ENCODE measurements at regions not wholly inside any gene's neighbourhood (a gene's known extent, or its start where the extent isn't known, plus 50 kb on each side); places are given as distances from the start of the nearest gene placed in this dataset.
A peak's percentile ranks its signal among the peaks of the same experiment; 100 is the strongest.

DNA sequence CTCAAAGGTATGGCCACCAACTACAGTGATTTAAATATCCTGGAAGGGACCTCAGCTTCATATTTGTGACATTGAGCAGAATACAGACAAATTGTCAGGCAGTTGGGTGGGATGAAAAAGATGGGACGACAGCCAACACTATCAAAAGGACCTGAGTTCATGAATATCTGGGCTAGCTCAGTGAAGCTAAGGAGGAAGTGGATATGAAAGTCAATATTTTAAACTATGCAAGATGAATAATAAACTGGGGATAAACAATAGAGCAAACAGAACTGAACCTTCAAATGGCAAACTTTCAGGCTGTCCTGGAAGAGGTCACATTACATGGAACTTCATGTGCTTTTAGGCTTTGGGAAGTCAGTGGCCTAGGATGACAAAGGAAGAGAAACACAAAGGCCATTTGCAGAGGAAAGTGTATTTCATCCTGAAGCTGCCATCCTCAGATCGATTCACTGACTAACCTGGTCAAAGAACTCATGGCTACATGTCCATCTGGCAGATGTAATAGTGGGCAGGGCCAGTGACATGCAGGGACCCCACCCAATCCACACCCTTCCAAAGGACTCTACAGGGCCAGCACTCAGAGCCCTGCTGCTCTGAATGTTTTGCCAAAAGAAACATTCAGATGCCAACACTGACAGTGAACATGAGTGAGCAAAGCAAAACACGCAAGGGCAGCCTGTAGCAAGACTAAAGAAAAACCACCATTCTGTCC, 175.7 kb downstream of the ETAA1 start:
- TF ChIP-seq HOXB13 (CRISPR knock-in tag; IDR thresholded peaks at IDR 0.05; ENCODE audit: low read depth) (no peak), MAX (IDR thresholded peaks at IDR 0.05) (0 out of 2 replicates have a peak, but pooled peaks have one; percentile 5)
- peak in 1 of 2 experiments; percentile 54 for DNase-seq (ENCODE audit: low read depth in 1 of 2, low spot score in 1 of 2)
- H3K4me1 ChIP-seq = peaks cover 35% of the 10 kb centered on the region
- ATAC-seq = peak in 1 of 2 experiments; percentile 55; a peak in 3 of 6 replicates
- peaks cover 14% of the 10 kb centered on the region for H3K9me3 ChIP-seq
- H3K4me3 ChIP-seq = no peak overlapping the region
- FAIRE-seq = no peak
- peak overlapping the region; percentile 61 for H3K4me2 ChIP-seq
- POLR2A ChIA-PET = no interaction called here
- CTCF ChIA-PET = interaction anchor here (1.2 to 1.5 kb wide), 2 partner anchors 12 to 78 kb away, joined by 3 to 5 read pairs; no protein-coding TSS in a partner anchor
- peak overlapping the region; percentile 74 to 80 for H3K27ac ChIP-seq
- 10% methylated on average over 3 of the region's 3 CpGs for WGBS (ENCODE audit: missing lambda C conversion rate)

- H3K4me3 ChIP-seq = no peak overlapping the region
- 0 out of 3 replicates have a peak overlapping the region, but pooled peaks have one; percentile 8 for H3K4me2 ChIP-seq
- TF ChIP-seq PBX3 (IDR thresholded peaks at IDR 0.05) = no peak
- TF ChIP-seq FOSL2 (IDR thresholded peaks at IDR 0.05) = 0 out of 2 replicates have a peak, but pooled peaks have one; percentile 14
- peak; percentile 27; the same call in 1 of the 2 replicates for TF ChIP-seq FOSL2 (CRISPR knock-in tag; IDR thresholded peaks at IDR 0.05)
- CTCF ChIA-PET = interaction anchor here (1.2 to 1.5 kb wide), 2 partner anchors 8 to 77 kb away, joined by 3 to 5 read pairs; no protein-coding TSS in a partner anchor
- no peak for ATAC-seq
- WGBS (ENCODE audit: missing lambda C conversion rate) = 43% methylated on average over 2 of the region's 2 CpGs
- peak in 1 of 2 experiments; percentile 8 for DNase-seq (ENCODE audit: low read depth in 1 of 2, low spot score in 1 of 2)
- POLR2A ChIA-PET = no interaction called here
- peak; percentile 36 for FAIRE-seq
- H3K4me1 ChIP-seq = peaks cover 35% of the 10 kb centered on the region
- peak overlapping the region; percentile 74 to 80; a peak in 5 of 6 replicates for H3K27ac ChIP-seq
- H3K9me3 ChIP-seq = peaks cover 16% of the 10 kb centered on the region
Measured at GRCh38 chr2:67574230-67574629, 177.1 kb downstream of the ETAA1 start.

DNA sequence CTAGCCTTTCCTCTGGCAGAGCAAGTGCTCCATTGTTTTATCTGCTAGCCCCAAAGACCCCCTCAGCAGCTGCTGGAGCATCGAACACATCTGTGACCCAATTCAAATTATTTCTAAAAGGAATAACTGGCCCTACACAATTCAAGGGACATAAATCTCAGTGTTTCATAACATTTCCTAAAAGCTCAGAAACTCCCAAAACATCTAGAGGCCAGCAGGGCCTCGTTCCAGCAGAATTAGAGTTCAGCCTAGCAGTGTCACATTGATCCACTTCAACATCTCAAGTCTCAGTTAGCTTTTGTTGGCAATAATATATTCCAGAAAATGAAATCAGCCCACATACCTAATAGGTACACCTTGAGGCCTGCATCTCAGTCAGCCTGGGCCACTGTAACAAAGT, 179.1 kb downstream of the ETAA1 start:
- H3K4me2 ChIP-seq = no peak overlapping the region
- DNase-seq (ENCODE audit: low read depth in 1 of 2, low spot score in 1 of 2) = no peak
- peaks cover 11% of the 10 kb centered on the region for H3K9me3 ChIP-seq
- ATAC-seq = no peak
- ChIA-PET CTCF (interaction anchor here (1.6 kb wide), 1 partner anchor 14 kb away, joined by 3 read pairs; no protein-coding TSS in a partner anchor), POLR2A (no interaction called here)
- peaks cover 34% of the 10 kb centered on the region for H3K4me1 ChIP-seq
- H3K27ac ChIP-seq = no peak overlapping the region; a peak in 1 of 6 replicates
- TF ChIP-seq HMGXB4 (CRISPR knock-in tag; IDR thresholded peaks at IDR 0.05; ENCODE audit: borderline replicate concordance) = no peak
- TF ChIP-seq CHD4 (IDR thresholded peaks at IDR 0.05; ENCODE audit: borderline replicate concordance) = no peak
- no peak for TF ChIP-seq ZC3H11A (IDR thresholded peaks at IDR 0.05)
- no peak for TF ChIP-seq ZNF302 (CRISPR knock-in tag; IDR thresholded peaks at IDR 0.05)
- TF ChIP-seq ZFP36 (IDR thresholded peaks at IDR 0.05; ENCODE audit: borderline replicate concordance, partially characterized antibody) = no peak
- TF ChIP-seq KDM5A (IDR thresholded peaks at IDR 0.05) = no peak
- TF ChIP-seq HOXB13 (CRISPR knock-in tag; IDR thresholded peaks at IDR 0.05; ENCODE audit: low read depth) = no peak
- no peak for TF ChIP-seq EHMT2 (IDR thresholded peaks at IDR 0.05; ENCODE audit: low read depth)
- TF ChIP-seq RNF2 (IDR thresholded peaks at IDR 0.05; ENCODE audit: borderline replicate concordance, low read depth) = no peak
- TF ChIP-seq MAX (IDR thresholded peaks at IDR 0.05) = no peak
- TF ChIP-seq EP300 (IDR thresholded peaks at IDR 0.05) = no peak
- TF ChIP-seq ESRRA (IDR thresholded peaks at IDR 0.05; ENCODE audit: borderline replicate concordance, low read length) = no peak
- WGBS (ENCODE audit: missing lambda C conversion rate) = 39% methylated on average over 2 of the region's 2 CpGs
- no peak for FAIRE-seq
- H3K4me3 ChIP-seq = no peak overlapping the region
